HG02852 (cell line): ENCODE measurements at regions not wholly inside any gene's neighbourhood (a gene's known extent, or its start where the extent isn't known, plus 50 kb on each side); places are given as distances from the start of the nearest gene placed in this dataset.

Experiments used
- ATAC-seq: cut with Tn5 transposase; IDR thresholded peaks from one replicate; pipeline ENCODE4 v1.9.1; 2021; ENCODE audit warnings: mild to moderate bottlenecking, moderate library complexity; ENCODE audit not compliant: unreplicated experiment

GRCh38 chr1:221335161-221336101 is 406.5 kb downstream of the DUSP10 start:
- no peak for ATAC-seq

- ATAC-seq, result no peak
These were observed 405.8 kb downstream of the DUSP10 start for GRCh38 chr1:221336126-221336525.

GRCh38 chr1:221337106-221337505 is 404.8 kb downstream of the DUSP10 start:
- ATAC-seq, result no peak

GRCh38 chr1:221343136-221343535 is 398.8 kb downstream of the DUSP10 start:
- no peak for ATAC-seq

- no peak for ATAC-seq
These were observed 398.3 kb downstream of the DUSP10 start for GRCh38 chr1:221343607-221344006.

- no peak for ATAC-seq
These were observed 397.2 kb downstream of the DUSP10 start for GRCh38 chr1:221344693-221345092.

GRCh38 chr1:221347706-221348105 is 394.2 kb downstream of the DUSP10 start:
- no peak for ATAC-seq

GRCh38 chr1:221350091-221350490 is 391.8 kb downstream of the DUSP10 start:
- ATAC-seq, result no peak

GRCh38 chr1:221356693-221357092 is 385.2 kb downstream of the DUSP10 start:
- ATAC-seq, result no peak

- ATAC-seq, result no peak
These were observed 378.9 kb downstream of the DUSP10 start for GRCh38 chr1:221363039-221363438.

GRCh38 chr1:221366495-221367110 is 375.3 kb downstream of the DUSP10 start:
- no peak for ATAC-seq

GRCh38 chr1:221371705-221372104 is 370.2 kb downstream of the DUSP10 start:
- ATAC-seq, result no peak

GRCh38 chr1:221373795-221374194 is 368.1 kb downstream of the DUSP10 start:
- ATAC-seq, result no peak

- no peak for ATAC-seq
These were observed 365.6 kb downstream of the DUSP10 start for GRCh38 chr1:221376286-221376685.

GRCh38 chr1:221381910-221382623 is 359.8 kb downstream of the DUSP10 start:
- no peak for ATAC-seq

GRCh38 chr1:221392453-221392852 is 349.4 kb downstream of the DUSP10 start:
- ATAC-seq, result no peak

GRCh38 chr1:221394011-221394544 is 347.8 kb downstream of the DUSP10 start:
- ATAC-seq, result no peak

GRCh38 chr1:221396526-221396925 is 345.4 kb downstream of the DUSP10 start:
- no peak for ATAC-seq

GRCh38 chr1:221397141-221397540 is 344.7 kb downstream of the DUSP10 start:
- no peak for ATAC-seq

GRCh38 chr1:221397606-221398005 is 344.3 kb downstream of the DUSP10 start:
- no peak for ATAC-seq

GRCh38 chr1:221405146-221405545 is 336.7 kb downstream of the DUSP10 start:
- no peak for ATAC-seq
